ENCODE measurements at regions not wholly inside any gene's neighbourhood (a gene's known extent, or its start where the extent isn't known, plus 50 kb on each side); places are given as distances from the start of the nearest gene placed in this dataset.

DNA sequence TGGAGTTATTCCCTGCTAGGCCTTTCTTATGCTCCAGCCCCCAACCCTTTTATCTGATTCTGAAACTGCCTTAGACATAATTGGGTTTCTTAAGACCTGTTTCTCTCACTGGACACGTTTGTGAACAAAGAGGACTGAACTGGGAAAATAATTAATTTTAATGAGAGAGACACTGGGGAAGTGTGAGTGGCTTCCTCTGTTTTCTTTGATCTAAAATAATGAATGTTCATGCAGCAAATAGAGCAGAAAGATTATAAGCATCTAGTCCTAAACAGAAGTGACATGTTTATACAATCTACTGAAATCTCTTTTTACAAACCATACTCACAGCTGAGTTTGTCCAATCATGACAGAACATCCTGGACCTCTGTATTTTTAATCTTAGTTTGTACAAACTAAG, 157.6 kb downstream of the SH3BGRL2 start:
- H2AFZ ChIP-seq (ENCODE audit: control insufficient read depth, low read length), result no peak overlapping the region
- no peak for FAIRE-seq
- H3K9ac ChIP-seq (ENCODE audit: control insufficient read depth, extremely low read depth, insufficient read depth, low read length), result no peak overlapping the region
- no peaks in the 10 kb centered on the region for H3K27me3 ChIP-seq (ENCODE audit: control insufficient read depth, extremely low read depth, insufficient read depth, low read length)
- H3K9me3 ChIP-seq (ENCODE audit: control insufficient read depth, low read depth, low read length), result no peaks in the 10 kb centered on the region
- dilution Hi-C loops (cut with MboI; ENCODE audit: extremely low pct_ligation_motif_present, low sequenced_read_pairs), result no loop called here
- DNase-seq (ENCODE audit: low read depth, low spot score), result no peak
- H3K4me2 ChIP-seq (ENCODE audit: control insufficient read depth, extremely low read depth, insufficient read depth, low read depth, low read length), result no peak overlapping the region
- no peak overlapping the region for H3K4me3 ChIP-seq (ENCODE audit: control insufficient read depth in 2 of 3, extremely low read depth in 1 of 3, insufficient read depth in 2 of 3, low read depth in 1 of 3, low read length in 3 of 3)
- no peaks in the 10 kb centered on the region for H4K20me1 ChIP-seq (ENCODE audit: control insufficient read depth, extremely low read depth, insufficient read depth, low read length)
- no peak overlapping the region for H3K27ac ChIP-seq (ENCODE audit: control insufficient read depth, insufficient read depth, low read length)
- no peak for TF ChIP-seq EZH2 (IDR thresholded peaks at IDR 0.05; ENCODE audit: low read length)
- TF ChIP-seq, protein P1, sequence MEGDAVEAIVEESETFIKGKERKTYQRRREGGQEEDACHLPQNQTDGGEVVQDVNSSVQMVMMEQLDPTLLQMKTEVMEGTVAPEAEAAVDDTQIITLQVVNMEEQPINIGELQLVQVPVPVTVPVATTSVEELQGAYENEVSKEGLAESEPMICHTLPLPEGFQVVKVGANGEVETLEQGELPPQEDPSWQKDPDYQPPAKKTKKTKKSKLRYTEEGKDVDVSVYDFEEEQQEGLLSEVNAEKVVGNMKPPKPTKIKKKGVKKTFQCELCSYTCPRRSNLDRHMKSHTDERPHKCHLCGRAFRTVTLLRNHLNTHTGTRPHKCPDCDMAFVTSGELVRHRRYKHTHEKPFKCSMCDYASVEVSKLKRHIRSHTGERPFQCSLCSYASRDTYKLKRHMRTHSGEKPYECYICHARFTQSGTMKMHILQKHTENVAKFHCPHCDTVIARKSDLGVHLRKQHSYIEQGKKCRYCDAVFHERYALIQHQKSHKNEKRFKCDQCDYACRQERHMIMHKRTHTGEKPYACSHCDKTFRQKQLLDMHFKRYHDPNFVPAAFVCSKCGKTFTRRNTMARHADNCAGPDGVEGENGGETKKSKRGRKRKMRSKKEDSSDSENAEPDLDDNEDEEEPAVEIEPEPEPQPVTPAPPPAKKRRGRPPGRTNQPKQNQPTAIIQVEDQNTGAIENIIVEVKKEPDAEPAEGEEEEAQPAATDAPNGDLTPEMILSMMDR (optimal IDR thresholded peaks at IDR 0.05 in 1 of 3, IDR thresholded peaks at IDR 0.05 in 1 of 3, conservative IDR thresholded peaks at IDR 0.05 in 1 of 3; ENCODE audit: extremely low read depth in 1 of 3, insufficient read depth in 2 of 3, low read length in 3 of 3), result no peak
- H3K36me3 ChIP-seq (ENCODE audit: control insufficient read depth in 2 of 2, extremely low read depth in 1 of 2, insufficient read depth in 2 of 2, low read length in 2 of 2), result no peaks in the 10 kb centered on the region
- H3K4me1 ChIP-seq (ENCODE audit: control insufficient read depth, extremely low read depth, insufficient read depth, low read length), result no peaks in the 10 kb centered on the region
- H3K9me1 ChIP-seq (ENCODE audit: control insufficient read depth, extremely low read depth, insufficient read depth, low read length), result no peaks in the 10 kb centered on the region
- no peaks in the 10 kb centered on the region for H3K79me2 ChIP-seq (ENCODE audit: control insufficient read depth, insufficient read depth, low read length)

DNA sequence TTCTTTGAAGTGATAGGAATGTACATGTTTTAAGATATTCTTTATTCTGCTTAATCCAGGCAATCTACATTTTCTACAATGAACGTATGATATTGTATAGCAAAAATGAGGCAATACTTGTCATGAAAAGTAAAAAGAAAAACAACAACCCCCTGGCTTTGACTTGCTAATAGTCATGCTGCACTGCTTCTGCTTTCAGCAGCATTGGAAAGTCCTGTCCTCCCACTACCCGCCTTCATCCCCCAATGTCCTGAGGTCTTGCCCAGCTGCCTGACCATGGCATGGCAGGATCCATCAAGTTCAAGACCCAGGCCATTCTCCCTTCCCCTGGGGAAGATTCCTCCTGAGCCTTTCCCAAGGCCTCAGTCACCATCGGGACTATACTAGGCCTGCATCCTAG, 156.5 kb downstream of the SH3BGRL2 start:
- DNase-seq (ENCODE audit: low read depth, low spot score) (no peak), FAIRE-seq (no peak)
- Histone ChIP-seq H3K4me1 (ENCODE audit: control insufficient read depth, extremely low read depth, insufficient read depth, low read length) (no peaks in the 10 kb centered on the region), H4K20me1 (ENCODE audit: control insufficient read depth, extremely low read depth, insufficient read depth, low read length) (no peaks in the 10 kb centered on the region), H3K9ac (ENCODE audit: control insufficient read depth, extremely low read depth, insufficient read depth, low read length) (no peak overlapping the region), H3K9me3 (ENCODE audit: control insufficient read depth, low read depth, low read length) (no peaks in the 10 kb centered on the region), H3K4me3 (ENCODE audit: control insufficient read depth in 2 of 3, extremely low read depth in 1 of 3, insufficient read depth in 2 of 3, low read depth in 1 of 3, low read length in 3 of 3) (no peak overlapping the region), H3K27me3 (ENCODE audit: control insufficient read depth, extremely low read depth, insufficient read depth, low read length) (no peaks in the 10 kb centered on the region), H3K36me3 (ENCODE audit: control insufficient read depth in 2 of 2, extremely low read depth in 1 of 2, insufficient read depth in 2 of 2, low read length in 2 of 2) (no peaks in the 10 kb centered on the region), H3K27ac (ENCODE audit: control insufficient read depth, insufficient read depth, low read length) (no peak overlapping the region), H2AFZ (ENCODE audit: control insufficient read depth, low read length) (no peak overlapping the region), H3K9me1 (ENCODE audit: control insufficient read depth, extremely low read depth, insufficient read depth, low read length) (no peaks in the 10 kb centered on the region), H3K4me2 (ENCODE audit: control insufficient read depth, extremely low read depth, insufficient read depth, low read depth, low read length) (no peak overlapping the region), H3K79me2 (ENCODE audit: control insufficient read depth, insufficient read depth, low read length) (no peaks in the 10 kb centered on the region)
- TF ChIP-seq, protein P1 (optimal IDR thresholded peaks at IDR 0.05 in 1 of 3, IDR thresholded peaks at IDR 0.05 in 1 of 3, conservative IDR thresholded peaks at IDR 0.05 in 1 of 3; ENCODE audit: extremely low read depth in 1 of 3, insufficient read depth in 2 of 3, low read length in 3 of 3), result no peak
- no peak for TF ChIP-seq EZH2 (IDR thresholded peaks at IDR 0.05; ENCODE audit: low read length)
- dilution Hi-C loops (cut with MboI; ENCODE audit: extremely low pct_ligation_motif_present, low sequenced_read_pairs), result no loop called here

All from keratinocyte (primary cell).